Stomach (tissue), 8 donors: ENCODE measurements at regions not wholly inside any gene's neighbourhood (a gene's known extent, or its start where the extent isn't known, plus 50 kb on each side); places are given as distances from the start of the nearest gene placed in this dataset.

Experiments used
- DNase-seq, 2 donors: peaks; one replicate each; pipeline versions ENCODE4 v3.0.0 to v3.0.0-alpha.2; 2013 to 2019
- H3K27ac ChIP-seq, 5 donors: fragments of 200-600 bp in 4 of 5; sonication (generic) in 4 of 5; one replicate each; pipeline ENCODE4 v1.5.1; 2013 to 2019; ENCODE audit warnings: mild to moderate bottlenecking in 1 of 5, moderate library complexity in 1 of 5
- H3K27me3 ChIP-seq, 3 donors: fragments of 200-600 bp; sonication (generic); one replicate each; pipeline ENCODE4 v1.5.1; 2017 to 2019; ENCODE audit warnings: mixed run types in 1 of 3
- H3K36me3 ChIP-seq, 4 donors: fragments of 200-600 bp; sonication (generic); 1 replicate in 3 of 4; 2 replicates in 1 of 4; pipeline ENCODE4 v1.5.1; 2016 to 2019
- H3K4me1 ChIP-seq, 4 donors: fragments of 200-600 bp; sonication (generic); one replicate each; pipeline ENCODE4 v1.5.1; 2016 to 2019
- H3K4me3 ChIP-seq, 4 donors: fragments of 200-600 bp; sonication (generic) in 3 of 4; one replicate each; pipeline ENCODE4 v1.5.1; 2016 to 2019; ENCODE audit warnings: mild to moderate bottlenecking in 1 of 4
- H3K9me3 ChIP-seq, 4 donors: fragments of 200-600 bp; sonication (generic); one replicate each; pipeline ENCODE4 v1.5.1; 2016 to 2019
- CTCF ChIP-seq, 7 experiments: fragments of 450-650 bp in 4 of 7; fragments of 200-600 bp in 3 of 7; sonication (generic) in 3 of 7; IDR thresholded peaks; one replicate each; pipeline ENCODE4 v1.5.1; 2016 to 2019; ENCODE audit warnings: antibody characterized with exemption in 7 of 7, control low read depth in 2 of 7, mild to moderate bottlenecking in 1 of 7
- EP300 ChIP-seq: sonication (generic); formaldehyde crosslinking; IDR thresholded peaks from one replicate; pipeline ENCODE4 v1.6.1; 2017; ENCODE audit warnings: antibody characterized with exemption
- POLR2A ChIP-seq, 4 donors: fragments of 450-650 bp; IDR thresholded peaks; one replicate each; pipeline ENCODE4 v1.6.1; 2016; ENCODE audit warnings: antibody characterized with exemption in 4 of 4, control low read depth in 2 of 4, mild to moderate bottlenecking in 1 of 4, moderate library complexity in 1 of 4
- POLR2AphosphoS5 ChIP-seq, 3 donors: sonication (generic); formaldehyde crosslinking; IDR thresholded peaks; one replicate each; pipeline ENCODE4 v1.6.1; 2016; ENCODE audit warnings: antibody characterized with exemption in 3 of 3
- WGBS, 5 donors: extraction: QIAGEN DNeasy Blood & Tissue Kit in 3 of 5; methylation state at CpG; one replicate each; pipeline versions ENCODE4 v1.1.5 to v1.1.7; 2013 to 2018; 5-methylcytosine and 5-hydroxymethylcytosine counted together
- intact Hi-C: fragments of 100-400 bp; cut with DNase I; formaldehyde crosslinking; loops from one replicate; pipeline ENCODE4 v1.15.1; 2023; ENCODE audit warnings: low total_unique reads
- donor health status: healthy with polysubstance abuse.
- donor health status: Bipolar disorder and iron deficiency.
- donor health status: healthy.

GRCh38 chr21:31570824-31571566, 88.5 kb upstream of the SOD1 start:
- Histone ChIP-seq H3K4me1 (no peaks in the 10 kb centered on the region), H3K4me3 (no peak overlapping the region), H3K27me3 (no peaks in the 10 kb centered on the region), H3K36me3 (no peaks in the 10 kb centered on the region), H3K27ac (no peak overlapping the region), H3K9me3 (peaks cover 0 to 11% (median 8%) of the 10 kb centered on the region in 4 donors)
- intact Hi-C loops, result no loop called here
- TF ChIP-seq POLR2A (IDR thresholded peaks at IDR 0.05), result no peak
- no peak for TF ChIP-seq POLR2AphosphoS5 (IDR thresholded peaks at IDR 0.05)
- no peak for TF ChIP-seq EP300
- TF ChIP-seq CTCF (IDR thresholded peaks at IDR 0.05), result no peak
- 66 to 76% (median 74%) methylated on average over 8 of the region's 8 CpGs for WGBS, 5 donors
- DNase-seq, result no peak

- TF ChIP-seq POLR2A (IDR thresholded peaks at IDR 0.05) (no peak), EP300 (no peak), POLR2AphosphoS5 (IDR thresholded peaks at IDR 0.05) (no peak), CTCF (IDR thresholded peaks at IDR 0.05) (no peak)
- intact Hi-C loops, result no loop called here
- Histone ChIP-seq H3K9me3 (no peaks in the 10 kb centered on the region), H3K27ac (no peak overlapping the region), H3K4me3 (no peak overlapping the region), H3K4me1 (no peaks in the 10 kb centered on the region), H3K27me3 (peaks cover 0 to 5% (median 0%) of the 10 kb centered on the region in 3 donors), H3K36me3 (no peaks in the 10 kb centered on the region)
- WGBS, 5 donors, result 30 to 65% (median 44%) methylated on average over 7 of the region's 7 CpGs
- peak in 1 of 2 donors; percentile 27 for DNase-seq
These were observed 92.9 kb upstream of the SOD1 start for GRCh38 chr21:31566611-31567010.

- no peaks in the 10 kb centered on the region for H3K9me3 ChIP-seq
- no peak for DNase-seq
- intact Hi-C loops, result no loop called here
- H3K4me3 ChIP-seq, result no peak overlapping the region
- H3K27me3 ChIP-seq, result peaks cover 0 to 11% (median 0%) of the 10 kb centered on the region in 3 donors
- H3K27ac ChIP-seq, result no peak overlapping the region
- H3K36me3 ChIP-seq, result no peaks in the 10 kb centered on the region
- no peaks in the 10 kb centered on the region for H3K4me1 ChIP-seq
- TF ChIP-seq CTCF (IDR thresholded peaks at IDR 0.05), result no peak
- no peak for TF ChIP-seq POLR2AphosphoS5 (IDR thresholded peaks at IDR 0.05)
- no peak for TF ChIP-seq POLR2A (IDR thresholded peaks at IDR 0.05)
- TF ChIP-seq EP300, result no peak
These were observed 93.4 kb upstream of the SOD1 start for GRCh38 chr21:31566064-31566463.

- H3K27ac ChIP-seq, result no peak overlapping the region
- 67 to 75% (median 72%) methylated on average over 9 of the region's 9 CpGs for WGBS, 5 donors
- intact Hi-C loops, result no loop called here
- no peaks in the 10 kb centered on the region for H3K9me3 ChIP-seq
- H3K36me3 ChIP-seq, result no peaks in the 10 kb centered on the region
- TF ChIP-seq EP300 (no peak), POLR2AphosphoS5 (IDR thresholded peaks at IDR 0.05) (no peak), CTCF (IDR thresholded peaks at IDR 0.05) (no peak), POLR2A (IDR thresholded peaks at IDR 0.05) (no peak)
- peaks cover under 1 to 27% (median under 1%) of the 10 kb centered on the region in 3 donors for H3K27me3 ChIP-seq
- H3K4me1 ChIP-seq, result peaks cover 0 to 7% (median 6%) of the 10 kb centered on the region in 4 donors
- no peak overlapping the region for H3K4me3 ChIP-seq
- no peak for DNase-seq
These were observed 95.1 kb upstream of the SOD1 start for GRCh38 chr21:31564439-31564838.
